A172 (cell line): ENCODE measurements at regions not wholly inside any gene's neighbourhood (a gene's known extent, or its start where the extent isn't known, plus 50 kb on each side); places are given as distances from the start of the nearest gene placed in this dataset.

Experiments used
- DNase-seq: peaks from one replicate; pipeline ENCODE4 v3.0.0-alpha.2; 2015; ENCODE audit warnings: low spot score

GRCh38 chrX:9195199-9195880, 161.4 kb upstream of the FAM9B start:
- DNase-seq: no peak

GRCh38 chrX:9196961-9197640, 163.2 kb upstream of the FAM9B start:
- DNase-seq: no peak

GRCh38 chrX:9204560-9204959, 170.6 kb upstream of the FAM9B start:
- no peak for DNase-seq

GRCh38 chrX:9205599-9206223, 171.8 kb upstream of the FAM9B start:
- DNase-seq: no peak

GRCh38 chrX:9207142-9207541, 173.2 kb upstream of the FAM9B start:
- no peak for DNase-seq

GRCh38 chrX:9211269-9211668, 177.3 kb upstream of the FAM9B start:
- no peak for DNase-seq

- DNase-seq: no peak
These were observed 187.9 kb upstream of the FAM9B start for GRCh38 chrX:9221781-9222180.

- no peak for DNase-seq
These were observed 188.4 kb upstream of the FAM9B start for GRCh38 chrX:9222299-9222698.

- DNase-seq: no peak
These were observed 193.3 kb upstream of the FAM9B start for GRCh38 chrX:9227276-9227675.

GRCh38 chrX:9231491-9231890, 197.6 kb upstream of the FAM9B start:
- peak; percentile 13 for DNase-seq

GRCh38 chrX:9233141-9233540, 199.2 kb upstream of the FAM9B start:
- no peak for DNase-seq

GRCh38 chrX:9234315-9234714, 200.4 kb upstream of the FAM9B start:
- no peak for DNase-seq

GRCh38 chrX:9235722-9236121, 201.8 kb upstream of the FAM9B start:
- DNase-seq: no peak

GRCh38 chrX:9240956-9241355, 207.0 kb upstream of the FAM9B start:
- no peak for DNase-seq

- no peak for DNase-seq
These were observed 207.5 kb upstream of the FAM9B start for GRCh38 chrX:9241427-9241826.

GRCh38 chrX:9249051-9249846, 215.3 kb upstream of the FAM9B start:
- no peak for DNase-seq

GRCh38 chrX:9252182-9252581, 212.7 kb upstream of the TBL1X start:
- no peak for DNase-seq

- no peak for DNase-seq
These were observed 211.6 kb upstream of the TBL1X start for GRCh38 chrX:9253211-9253610.

- DNase-seq: no peak
These were observed 207.0 kb upstream of the TBL1X start for GRCh38 chrX:9257718-9258420.

GRCh38 chrX:9258421-9259104, 206.3 kb upstream of the TBL1X start:
- no peak for DNase-seq

GRCh38 chrX:9260603-9261002, 204.3 kb upstream of the TBL1X start:
- no peak for DNase-seq
